Glomerular visceral epithelial cell (primary cell): ENCODE measurements at regions not wholly inside any gene's neighbourhood (a gene's known extent, or its start where the extent isn't known, plus 50 kb on each side); places are given as distances from the start of the nearest gene placed in this dataset.

Experiments used
- DNase-seq: peaks from one replicate; pipeline ENCODE4 v3.0.0-alpha.2; 2016; ENCODE audit errors: extremely low spot score

DNA sequence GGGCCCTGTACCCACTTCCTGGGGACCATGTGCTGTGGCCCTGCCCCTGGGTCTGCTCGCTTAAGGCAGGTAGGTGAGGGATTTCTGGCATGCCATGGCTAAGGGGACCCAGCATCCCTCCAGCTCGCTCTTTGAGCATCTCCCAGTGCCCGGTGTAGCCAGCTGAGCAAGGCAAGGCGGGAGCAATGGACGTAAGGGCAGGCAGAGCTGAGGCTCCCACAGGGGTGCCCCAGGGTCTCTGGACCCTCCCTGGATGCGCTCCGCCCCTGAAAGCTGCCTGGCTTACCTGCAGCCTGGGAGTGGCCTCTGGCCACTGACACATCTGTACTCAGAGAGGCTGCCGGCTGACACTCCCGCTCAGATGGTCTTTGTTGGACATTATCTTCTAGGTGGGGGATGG is 189.9 kb downstream of the IRF8 start:
- DNase-seq = no peak

DNA sequence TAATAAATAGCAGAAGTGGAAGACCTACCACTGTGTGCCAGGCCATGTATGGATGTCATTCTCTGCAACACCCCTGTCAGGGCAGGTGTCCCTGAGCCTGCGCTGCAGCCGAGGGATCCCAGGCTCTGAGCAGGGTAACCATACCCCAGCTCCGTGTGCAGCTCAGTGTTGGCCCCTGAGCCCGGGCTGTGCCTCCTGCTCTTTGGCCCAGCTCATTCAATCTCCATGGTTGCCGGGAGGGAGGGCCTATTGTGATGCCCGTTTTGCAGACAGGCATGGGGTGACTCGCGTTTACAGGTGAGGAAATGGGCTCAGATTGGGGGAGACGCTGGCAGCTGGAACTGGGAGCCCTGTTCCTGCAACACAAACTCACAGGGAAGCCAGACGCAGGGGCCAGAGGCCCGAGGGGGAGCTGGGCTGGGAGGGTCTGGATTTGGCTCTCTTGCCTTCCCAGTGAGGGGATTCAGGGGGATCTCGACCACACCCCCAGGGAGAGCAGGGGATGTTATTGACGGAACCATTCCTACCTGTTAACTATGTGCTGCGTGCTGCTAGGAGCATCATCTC is 190.5 kb downstream of the IRF8 start:
- no peak for DNase-seq

DNA sequence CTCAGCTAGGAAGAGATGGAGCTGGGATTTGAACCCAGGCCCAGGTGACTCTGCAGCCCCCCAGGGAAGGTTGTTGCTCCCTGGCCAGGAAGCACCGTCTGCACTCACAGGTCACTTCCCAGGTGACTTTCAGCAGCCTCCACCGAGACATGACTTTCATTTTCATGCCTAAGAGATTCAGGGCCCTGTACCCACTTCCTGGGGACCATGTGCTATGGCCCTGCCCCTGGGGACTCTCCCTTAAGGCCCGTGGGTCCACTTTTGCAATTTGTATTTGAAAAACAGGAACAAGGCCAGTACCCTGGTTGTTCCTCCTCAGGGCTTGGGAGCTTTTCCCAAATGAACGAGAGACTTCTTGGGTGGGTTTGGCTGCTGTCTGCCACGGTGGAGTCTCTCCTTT is 191.0 kb downstream of the IRF8 start:
- DNase-seq = no peak

DNA sequence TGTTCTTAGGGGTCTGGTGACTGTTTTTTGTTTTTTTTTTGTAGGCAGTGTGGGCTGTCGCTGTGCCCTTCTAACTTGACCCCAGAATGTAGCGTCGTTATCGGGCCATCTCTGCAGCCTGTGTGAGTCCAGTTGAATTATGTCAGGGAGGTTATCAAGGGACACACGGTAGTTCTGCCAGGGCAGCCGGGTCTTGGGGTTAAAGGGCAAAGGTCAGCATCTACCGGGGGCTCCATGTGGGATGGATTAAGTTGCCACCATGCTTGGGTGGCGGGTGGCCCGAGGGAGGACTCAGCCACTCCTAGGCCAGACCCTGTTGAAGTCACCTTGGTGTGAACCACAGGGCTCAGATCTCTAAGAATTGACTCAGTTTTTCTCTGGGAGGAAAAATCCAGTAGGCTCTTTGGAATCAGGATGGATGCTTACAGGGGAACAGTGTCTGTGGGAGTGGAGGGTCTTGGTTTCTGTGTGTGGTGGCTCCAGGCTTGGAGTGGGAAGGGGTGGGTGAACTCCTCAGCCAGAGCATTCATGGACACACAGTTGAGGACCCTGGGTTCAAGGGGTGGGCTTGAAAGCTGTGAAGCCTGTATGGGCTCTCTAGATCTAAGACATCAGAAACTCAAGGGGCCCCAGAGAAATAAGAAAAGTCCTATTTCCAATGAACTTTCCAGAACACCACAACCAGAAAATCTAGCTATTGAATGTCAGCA is 191.7 kb downstream of the IRF8 start:
- no peak for DNase-seq

DNA sequence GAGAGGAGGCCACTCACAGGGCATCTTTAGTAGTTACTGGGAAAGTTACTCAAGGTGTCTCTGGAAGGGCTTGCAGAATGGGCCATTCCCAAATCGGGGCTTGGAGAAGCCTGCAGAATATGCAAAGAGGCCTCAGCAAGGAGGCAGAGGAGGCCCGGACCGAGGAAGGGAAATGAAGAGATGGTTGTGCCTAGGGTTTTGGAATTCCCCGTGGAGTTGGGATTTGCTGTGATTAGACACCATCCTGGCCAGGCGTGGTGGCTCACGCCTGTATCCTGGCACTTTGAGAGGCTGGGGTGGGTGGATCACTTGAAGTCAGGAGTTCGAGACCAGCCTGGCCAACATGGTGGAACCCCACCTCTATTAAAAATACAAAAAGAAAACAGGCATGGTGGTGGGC is 193.0 kb downstream of the IRF8 start:
- no peak for DNase-seq

DNA sequence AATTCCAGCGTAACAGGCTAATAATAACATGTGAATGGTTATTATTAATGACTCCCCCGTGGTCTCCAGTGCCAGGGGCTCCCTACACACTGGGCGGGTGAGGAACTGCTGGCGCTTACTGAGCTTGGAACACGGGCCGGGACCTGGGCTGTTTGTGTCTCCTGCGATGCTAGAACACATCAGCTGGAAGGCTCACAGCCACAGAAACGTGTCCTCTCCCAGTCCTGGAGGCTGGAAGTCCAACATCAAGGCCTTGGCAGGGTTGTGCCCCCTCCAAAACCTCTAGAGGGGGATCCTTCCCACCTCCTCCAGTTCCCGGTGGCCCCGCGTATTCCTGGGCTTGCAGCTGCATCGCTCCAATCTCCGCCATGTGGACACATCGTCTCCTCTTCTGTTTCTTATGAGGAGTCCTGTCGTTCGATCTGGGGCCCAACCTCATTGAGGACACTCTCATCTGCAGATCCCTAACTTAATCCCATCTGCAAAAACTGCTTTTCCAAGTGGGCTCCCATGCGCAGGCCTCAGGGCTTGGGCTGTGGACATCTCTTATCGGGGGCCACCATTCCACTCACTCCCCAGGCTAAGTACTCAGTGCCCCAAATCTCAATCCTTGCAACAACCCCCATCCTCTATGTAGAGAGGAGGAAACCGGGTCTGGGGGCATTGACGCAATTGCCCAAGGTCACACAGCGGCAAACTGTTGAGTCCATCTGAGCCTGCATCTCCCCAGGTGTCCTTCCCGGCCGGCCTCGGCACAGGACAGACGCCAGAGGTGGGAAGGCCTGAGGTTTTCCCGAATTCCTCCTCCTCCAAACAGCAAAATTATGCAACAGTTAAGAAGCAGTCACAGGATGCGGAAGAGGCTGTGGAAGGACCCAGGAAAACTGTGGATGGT is 193.9 kb downstream of the IRF8 start:
- DNase-seq = no peak

DNA sequence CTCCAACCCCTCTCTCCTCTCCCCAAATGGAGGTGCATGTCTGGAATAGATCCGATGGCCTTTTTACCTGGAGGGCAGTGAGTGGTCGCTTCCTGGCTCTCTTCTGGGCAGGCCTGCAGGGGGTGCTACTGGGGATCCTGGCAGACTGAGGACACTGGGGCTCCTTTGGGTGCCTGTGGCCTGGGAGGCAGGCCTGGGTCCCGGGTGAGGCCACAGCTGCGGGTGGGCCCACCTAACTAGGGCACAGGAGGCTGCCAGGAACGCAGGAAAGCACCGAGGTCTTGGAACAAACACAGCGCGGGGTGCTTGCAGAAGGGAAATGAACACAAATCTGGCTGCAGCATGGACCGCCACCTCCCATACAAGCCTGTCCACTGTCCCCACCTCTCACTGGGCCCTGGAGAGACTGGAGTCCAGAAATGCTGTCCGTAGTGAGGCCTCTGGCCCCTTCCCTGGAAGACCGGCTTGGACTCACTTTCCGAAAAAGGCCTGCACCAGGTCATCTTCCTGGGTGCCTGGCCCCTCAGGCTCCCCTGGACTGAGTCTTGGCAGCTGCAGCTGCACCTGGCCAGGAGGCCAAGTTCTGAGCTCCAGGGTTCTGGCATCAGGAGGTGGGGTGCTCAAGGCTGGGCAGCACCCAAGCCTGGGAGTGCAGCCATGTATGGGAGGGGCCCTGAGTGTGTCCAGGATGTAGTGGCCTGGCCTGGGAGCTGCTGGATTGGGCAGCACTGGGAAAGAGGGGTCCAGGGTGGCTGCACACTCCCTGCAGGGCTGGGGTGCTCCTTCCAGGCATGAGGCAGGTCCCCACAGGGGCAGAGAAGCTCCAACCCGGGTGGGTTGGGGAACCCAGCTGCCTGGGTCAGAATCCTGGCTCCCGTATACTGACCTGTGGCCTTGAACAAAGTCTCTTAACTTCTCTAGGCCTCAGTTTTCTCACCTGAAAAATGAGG is 195.1 kb downstream of the IRF8 start:
- no peak for DNase-seq

DNA sequence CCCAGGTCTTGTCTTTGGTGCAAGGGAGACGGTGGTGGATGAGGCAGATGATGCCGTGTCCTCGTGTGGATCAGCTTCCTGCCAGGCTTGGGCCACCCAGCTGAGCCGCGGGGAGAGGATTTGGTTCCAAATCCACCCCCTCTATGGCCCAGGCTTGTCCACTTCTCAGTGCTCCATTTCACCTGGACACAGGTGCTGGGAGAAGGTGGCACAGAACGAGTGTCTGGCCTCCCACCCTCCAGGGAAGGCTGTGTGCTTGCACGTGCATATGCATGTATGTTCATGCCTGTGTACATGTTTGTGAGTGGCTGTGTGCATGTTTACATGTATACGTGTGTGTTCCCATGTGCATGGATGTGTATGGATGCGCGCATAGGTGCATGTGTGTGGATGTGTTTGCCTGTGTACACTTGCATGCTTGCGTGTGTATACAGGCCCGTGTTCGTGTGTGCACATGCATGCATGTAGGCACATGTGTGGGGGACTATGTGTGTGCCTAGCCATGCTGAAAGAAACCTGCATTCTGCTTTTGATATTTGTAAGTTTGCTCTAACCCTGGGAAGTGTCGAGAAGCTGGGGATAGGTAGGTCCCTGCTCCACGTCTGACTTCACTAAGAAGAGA is 196.3 kb downstream of the IRF8 start:
- no peak for DNase-seq

DNA sequence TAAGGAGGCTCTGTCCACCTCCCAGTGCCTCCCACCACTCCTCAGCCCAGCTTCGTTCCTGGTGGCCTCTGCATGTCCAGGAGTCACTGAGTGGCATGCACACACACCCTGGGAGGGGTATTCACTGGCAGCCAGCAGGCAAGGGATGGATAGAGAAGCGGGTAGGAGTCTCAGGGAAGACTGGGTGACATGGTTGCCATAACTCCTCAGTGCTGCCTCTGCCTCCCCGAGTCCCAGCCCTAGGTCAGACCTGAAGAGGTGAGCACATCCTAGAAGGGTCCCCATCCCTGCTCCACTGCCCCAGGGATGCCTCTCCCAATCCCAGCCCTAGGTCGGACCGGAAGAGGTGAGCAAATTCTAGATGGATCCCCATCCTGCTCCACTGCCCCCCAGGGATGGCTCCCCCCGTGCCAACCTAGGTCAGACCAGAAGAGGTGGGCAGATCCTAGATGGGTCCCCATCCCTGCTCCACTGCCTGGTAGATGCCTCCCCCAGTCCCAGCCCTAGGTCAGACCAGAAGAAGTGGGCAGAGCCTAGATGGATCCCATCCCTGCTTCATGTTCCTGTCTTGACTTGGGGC is 197.0 kb downstream of the IRF8 start:
- DNase-seq = no peak

DNA sequence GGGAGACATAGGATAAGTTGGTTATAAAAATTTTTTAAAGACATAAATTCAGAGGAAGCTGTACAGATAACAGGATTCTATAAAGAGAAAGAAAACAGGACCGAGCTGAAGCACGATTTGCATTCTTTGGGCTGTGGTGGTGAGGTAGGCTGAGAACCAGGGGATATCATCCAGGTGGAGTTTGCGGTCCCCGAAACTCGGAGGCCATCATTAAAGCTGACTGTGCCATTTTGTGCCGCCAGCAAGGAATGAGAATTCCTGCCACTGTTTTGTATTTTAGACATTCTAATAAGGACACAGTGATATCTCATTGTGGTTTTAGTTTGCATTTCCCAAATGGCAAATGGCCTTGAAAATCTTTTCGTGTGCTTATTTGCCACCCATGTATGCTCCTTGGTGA is 197.9 kb downstream of the IRF8 start:
- no peak for DNase-seq

DNA sequence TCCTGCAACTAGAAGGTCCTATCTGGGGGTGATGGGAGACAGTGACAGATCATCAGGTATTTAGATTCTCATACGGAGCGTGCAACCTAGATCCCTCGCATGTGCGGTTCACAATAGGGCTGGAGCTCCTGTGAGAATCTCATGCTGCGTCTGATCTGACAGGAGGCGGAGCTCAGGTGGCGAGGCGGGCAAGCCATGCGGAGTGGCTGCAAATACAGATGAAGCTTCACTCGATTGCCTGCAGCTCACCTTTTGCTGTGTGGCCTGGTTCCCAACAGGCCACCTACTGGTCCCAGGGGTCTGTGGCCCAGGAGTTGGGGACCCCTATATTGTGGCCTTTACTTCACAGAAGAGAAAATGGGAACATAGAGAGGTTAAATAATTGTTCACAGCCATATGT is 200.4 kb downstream of the IRF8 start:
- no peak for DNase-seq

DNA sequence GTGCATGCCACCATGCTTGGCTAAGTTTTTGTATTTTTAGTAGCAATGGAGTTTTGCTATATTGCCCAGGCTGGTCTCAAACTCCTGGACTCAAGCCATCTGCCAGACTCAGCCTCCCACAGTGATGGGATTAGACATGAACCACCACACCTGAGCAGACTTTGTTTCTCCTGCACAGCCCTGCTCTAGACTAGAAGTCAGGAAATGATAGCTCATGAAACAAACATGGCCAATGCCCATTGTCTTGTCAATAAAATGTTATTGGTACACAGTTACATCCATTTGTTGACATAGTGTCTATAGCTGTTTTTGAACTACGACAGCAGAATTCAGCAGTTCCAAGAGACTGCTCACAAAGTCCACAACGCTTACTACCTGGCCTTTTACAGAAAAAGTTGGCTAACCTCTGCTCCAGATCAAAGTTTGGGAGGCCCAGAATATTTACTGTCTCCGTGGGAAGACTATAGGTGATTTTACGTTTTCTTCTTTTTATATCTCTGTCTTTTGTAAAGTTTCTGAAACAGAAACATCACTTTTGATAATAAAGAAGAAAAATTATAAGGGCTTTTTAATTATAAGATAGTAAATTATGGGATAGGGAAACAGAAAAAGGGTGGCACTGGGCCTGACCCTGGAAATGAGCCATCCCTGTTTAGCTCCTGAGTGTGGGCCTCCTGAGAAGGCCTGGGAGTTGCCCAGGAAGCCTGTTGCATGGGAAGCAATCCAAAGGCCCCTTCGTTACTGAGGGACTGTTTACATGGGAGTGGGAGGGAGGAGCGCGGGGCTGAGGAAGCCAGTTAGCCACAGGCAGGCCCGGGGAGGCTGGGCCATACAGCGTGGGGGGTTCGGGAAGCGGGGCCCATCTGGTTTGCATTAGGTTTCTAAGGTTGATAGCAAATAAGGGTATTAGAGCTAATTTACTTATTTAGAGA is 201.5 kb downstream of the IRF8 start:
- no peak for DNase-seq

DNA sequence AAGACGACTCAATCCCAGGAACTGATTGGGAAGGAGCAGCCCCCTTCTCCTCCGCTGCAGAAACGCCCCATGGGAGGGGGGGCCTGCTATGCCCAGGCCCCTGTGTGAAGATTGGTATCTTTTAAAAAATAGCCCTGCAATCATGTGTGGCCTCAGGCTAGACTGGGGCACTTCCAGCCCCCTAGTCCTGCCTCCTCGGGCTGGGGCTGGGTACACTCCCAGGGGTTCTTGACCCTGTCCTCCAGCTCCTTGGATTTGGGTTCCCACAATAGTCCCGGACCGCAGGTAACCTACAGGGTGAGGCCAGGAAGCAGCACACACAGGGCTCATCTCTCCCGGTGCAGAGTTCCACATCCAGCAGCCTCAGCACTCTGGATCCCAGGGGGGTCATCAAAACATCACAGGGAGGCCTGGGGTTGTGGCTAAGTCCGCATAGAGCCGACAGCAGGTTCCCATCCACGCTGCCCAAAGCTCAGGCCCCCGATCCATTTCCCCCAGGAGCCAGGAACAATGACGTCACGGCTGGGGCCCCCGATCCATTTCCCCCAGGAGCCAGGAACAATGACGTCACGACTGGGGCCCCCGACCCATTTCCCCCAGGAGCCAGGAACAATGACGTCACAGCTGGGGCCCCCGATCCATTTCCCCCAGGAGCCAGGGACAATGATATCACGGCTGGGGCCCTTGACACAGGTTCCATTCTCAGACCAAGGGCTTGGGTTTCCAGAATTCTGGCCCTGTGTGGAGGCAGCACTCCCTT is 202.4 kb downstream of the IRF8 start:
- no peak for DNase-seq

DNA sequence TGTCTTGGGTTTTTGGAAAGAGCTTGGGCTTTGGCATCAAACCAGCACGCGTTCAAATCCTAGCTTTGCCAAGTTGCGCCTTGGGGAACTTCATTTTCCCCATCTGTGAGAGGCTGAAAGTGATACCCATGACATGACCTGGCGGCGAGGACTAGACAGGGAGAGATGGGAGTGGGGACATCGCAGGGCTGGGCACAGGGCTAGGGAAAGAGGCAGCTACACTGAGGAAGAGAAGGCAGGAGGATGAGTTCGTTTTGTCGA is 202.9 kb downstream of the IRF8 start:
- no peak for DNase-seq

DNA sequence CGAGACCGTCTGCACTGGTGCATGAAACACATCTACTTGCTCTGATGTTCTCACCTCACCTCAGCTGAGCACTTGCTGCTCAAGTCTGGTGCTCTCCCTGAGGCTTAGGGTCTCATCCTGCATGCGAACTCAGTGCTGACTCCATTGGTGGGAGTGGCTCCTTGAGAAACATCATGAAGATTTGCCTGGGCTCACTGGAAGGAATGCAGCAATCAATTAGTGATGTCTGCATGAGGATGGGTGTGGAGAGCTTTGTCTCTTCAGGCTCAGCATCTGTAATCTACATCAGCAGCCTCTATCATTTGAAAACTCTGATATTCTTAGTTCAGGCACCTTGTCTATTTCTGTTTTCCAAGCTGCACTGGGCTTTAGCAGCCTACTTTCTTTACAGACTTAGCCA is 204.4 kb downstream of the IRF8 start:
- DNase-seq = no peak

DNA sequence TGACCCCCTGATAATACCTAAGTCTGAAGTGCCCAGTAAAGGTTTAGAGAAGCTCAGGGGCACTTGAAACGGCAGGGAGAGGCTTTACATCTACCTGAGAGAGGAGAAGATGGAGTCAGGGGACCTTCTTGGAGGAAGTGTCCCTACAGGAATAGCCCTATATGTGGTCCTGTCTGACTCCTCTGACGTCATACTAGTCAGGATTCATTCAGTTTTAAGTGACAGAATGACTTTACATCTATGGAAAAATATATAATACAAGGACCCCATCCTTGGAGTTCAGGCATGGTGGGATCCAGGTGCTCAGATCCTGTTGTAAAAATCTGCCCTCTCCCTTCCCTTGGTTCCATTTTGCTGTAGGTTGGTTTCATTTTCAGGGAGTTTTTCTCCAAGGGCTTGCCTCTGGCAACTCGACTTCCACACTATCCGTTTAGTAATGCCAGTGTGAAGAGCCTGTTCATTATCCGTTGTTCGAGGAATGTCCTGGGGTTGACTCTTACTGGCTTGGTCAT is 205.6 kb downstream of the IRF8 start:
- DNase-seq = no peak

DNA sequence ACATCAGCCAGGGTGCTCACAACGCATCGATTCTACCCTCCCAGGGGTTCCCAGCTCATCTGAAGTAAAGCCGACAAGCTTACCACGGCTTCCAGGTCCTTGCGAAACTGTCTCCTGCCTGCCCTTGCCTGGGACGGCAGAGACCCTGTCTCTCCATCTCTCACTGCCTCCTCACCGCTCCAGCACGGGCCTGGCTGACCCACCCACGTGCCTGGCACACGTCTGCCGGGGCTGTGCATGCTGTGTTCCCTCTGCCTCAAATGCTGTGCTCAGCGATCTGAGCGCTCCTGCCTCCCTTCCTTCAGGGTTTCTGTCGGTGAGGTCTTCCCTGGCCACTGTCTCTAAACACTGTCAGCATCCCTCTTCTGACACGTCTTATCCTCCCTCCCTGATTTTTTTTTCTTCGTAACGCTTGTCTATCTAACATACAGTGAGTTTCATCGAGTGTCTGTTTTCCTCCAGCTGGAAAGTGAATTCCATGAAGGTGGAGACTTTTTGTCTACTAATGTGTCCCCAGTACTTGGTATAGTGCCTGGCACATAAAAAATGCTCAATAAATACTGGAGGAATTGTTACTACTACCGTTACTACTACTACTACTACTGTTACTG is 208.4 kb downstream of the IRF8 start:
- no peak for DNase-seq

DNA sequence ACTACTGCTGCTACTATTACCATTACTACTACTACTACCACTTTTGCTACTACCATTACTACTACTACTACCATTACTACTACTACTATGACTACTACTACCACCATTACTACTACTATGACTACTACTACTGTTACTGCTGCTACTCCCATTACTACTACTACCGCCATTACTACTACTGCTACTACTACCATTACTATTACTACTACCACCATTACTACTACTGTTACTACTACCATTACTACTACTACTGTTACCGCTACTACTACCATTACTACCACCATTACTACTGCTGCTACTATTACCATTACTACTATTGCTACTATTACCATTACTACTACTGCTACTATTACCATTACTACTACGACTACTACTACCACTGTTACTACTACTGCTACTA is 209.1 kb downstream of the IRF8 start:
- DNase-seq = no peak

DNA sequence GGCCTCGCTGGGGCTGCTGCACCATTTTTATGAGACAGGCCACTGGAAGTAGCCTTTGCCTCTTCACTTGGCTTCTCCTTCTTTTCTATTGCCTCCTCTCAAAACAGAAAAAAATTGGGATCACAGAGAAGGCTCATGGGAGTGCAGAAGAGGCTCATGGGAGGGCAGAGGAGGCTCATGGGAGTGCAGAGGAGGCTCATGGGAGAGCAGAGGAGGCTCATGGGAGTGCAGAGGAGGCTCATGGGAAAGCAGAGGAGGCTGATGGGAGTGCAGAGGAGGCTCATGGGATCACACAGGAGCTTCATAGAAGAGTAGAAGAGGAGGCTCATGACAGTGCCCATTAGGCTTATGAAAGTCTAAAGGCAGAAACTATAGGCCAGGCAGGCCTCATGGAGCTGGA is 211.2 kb downstream of the IRF8 start:
- DNase-seq = no peak
